ENCODE measurements at regions not wholly inside any gene's neighbourhood (a gene's known extent, or its start where the extent isn't known, plus 50 kb on each side); places are given as distances from the start of the nearest gene placed in this dataset.

DNA sequence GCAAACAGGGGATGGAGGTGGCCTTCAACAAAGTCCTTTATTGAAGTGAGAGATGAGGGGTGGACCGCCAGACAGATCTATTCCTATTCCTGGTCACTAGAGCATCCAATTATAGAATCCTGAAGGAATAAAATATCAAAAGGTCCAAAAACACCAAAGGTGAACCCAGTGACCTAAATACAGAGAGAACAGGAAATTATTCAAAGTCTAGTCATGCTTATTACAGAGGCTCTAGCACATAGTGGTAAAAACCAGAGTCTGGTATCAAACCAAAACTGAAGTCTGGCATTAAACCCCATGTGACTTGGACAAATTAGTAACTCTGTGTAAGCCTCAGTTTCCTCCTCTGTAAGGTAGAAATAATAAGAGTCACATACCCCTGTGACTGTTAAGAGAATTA lies 100.5 kb upstream of the SNX2 start:
- no peaks in the 10 kb centered on the region for H3K9me3 ChIP-seq (ENCODE audit: control insufficient read depth, low read depth, low read length)
- H3K27me3 Mint-ChIP-seq (ENCODE audit: low read depth) = no peaks in the 10 kb centered on the region
- H3K56ac ChIP-seq (ENCODE audit: insufficient read length, low read depth, low read length) = no peak overlapping the region
- H3K4me2 ChIP-seq (ENCODE audit: insufficient read depth, insufficient read length, low read length) = no peak overlapping the region
- H4K8ac ChIP-seq (replicated peaks; ENCODE audit: insufficient read length, low read depth, low read length) = no peak overlapping the region
- H2AK5ac ChIP-seq (ENCODE audit: insufficient read length, low read length) = no peak overlapping the region
- H4K5ac ChIP-seq (ENCODE audit: insufficient read length, low read depth, low read length) = no peak overlapping the region
- no peaks in the 10 kb centered on the region for H3K79me2 ChIP-seq (ENCODE audit: insufficient read depth, low read length)
- no peaks in the 10 kb centered on the region for H3K4me1 Mint-ChIP-seq
- H2BK120ac ChIP-seq (ENCODE audit: low read depth, low read length, poor library complexity, severe bottlenecking) = no peak overlapping the region
- H2BK12ac ChIP-seq (ENCODE audit: insufficient read length, low read depth, low read length) = no peak overlapping the region
- no peaks in the 10 kb centered on the region for H3K4me1 ChIP-seq (ENCODE audit: insufficient read depth, low read length)
- no peak overlapping the region for H3K27ac ChIP-seq (ENCODE audit: insufficient read length, low read depth, low read length)
- no peaks in the 10 kb centered on the region; a peak in 1 of 7 replicates for H3K36me3 Mint-ChIP-seq (ENCODE audit: insufficient read depth in 1 of 3, low read depth in 3 of 3)
- DNase-seq = no peak
- no peaks in the 10 kb centered on the region for H4K20me1 ChIP-seq (ENCODE audit: control insufficient read depth, insufficient read depth, insufficient read length)
- H4K91ac ChIP-seq (ENCODE audit: insufficient read length, low read depth, low read length) = no peak overlapping the region
- H3K23ac ChIP-seq (ENCODE audit: insufficient read length, low read depth, low read length) = no peak overlapping the region
- WGBS (ENCODE audit: extremely low coverage, insufficient read length, low lambda C conversion rate) = no CpG with 5 or more reads among the region's 1 CpG
- H2BK20ac ChIP-seq (ENCODE audit: low read depth, low read length, poor library complexity, severe bottlenecking) = no peak overlapping the region
- no peak overlapping the region for H3T11ph ChIP-seq (ENCODE audit: low read length)
- no peak overlapping the region for H3K14ac ChIP-seq (ENCODE audit: insufficient read depth, low read length)
- H2AFZ ChIP-seq (ENCODE audit: low read length) = no peak overlapping the region
- no peak overlapping the region for H3K9ac ChIP-seq (ENCODE audit: extremely low read depth, insufficient read length, low read length)
- no peak overlapping the region for H3K4me3 Mint-ChIP-seq
- no peak overlapping the region for H3K18ac ChIP-seq (ENCODE audit: insufficient read length, low read depth, low read length)
- H3K9me3 Mint-ChIP-seq = peaks cover 2% of the 10 kb centered on the region in 2 experiments; a peak in 3 of 5 replicates
- TF ChIP-seq, protein P1, sequence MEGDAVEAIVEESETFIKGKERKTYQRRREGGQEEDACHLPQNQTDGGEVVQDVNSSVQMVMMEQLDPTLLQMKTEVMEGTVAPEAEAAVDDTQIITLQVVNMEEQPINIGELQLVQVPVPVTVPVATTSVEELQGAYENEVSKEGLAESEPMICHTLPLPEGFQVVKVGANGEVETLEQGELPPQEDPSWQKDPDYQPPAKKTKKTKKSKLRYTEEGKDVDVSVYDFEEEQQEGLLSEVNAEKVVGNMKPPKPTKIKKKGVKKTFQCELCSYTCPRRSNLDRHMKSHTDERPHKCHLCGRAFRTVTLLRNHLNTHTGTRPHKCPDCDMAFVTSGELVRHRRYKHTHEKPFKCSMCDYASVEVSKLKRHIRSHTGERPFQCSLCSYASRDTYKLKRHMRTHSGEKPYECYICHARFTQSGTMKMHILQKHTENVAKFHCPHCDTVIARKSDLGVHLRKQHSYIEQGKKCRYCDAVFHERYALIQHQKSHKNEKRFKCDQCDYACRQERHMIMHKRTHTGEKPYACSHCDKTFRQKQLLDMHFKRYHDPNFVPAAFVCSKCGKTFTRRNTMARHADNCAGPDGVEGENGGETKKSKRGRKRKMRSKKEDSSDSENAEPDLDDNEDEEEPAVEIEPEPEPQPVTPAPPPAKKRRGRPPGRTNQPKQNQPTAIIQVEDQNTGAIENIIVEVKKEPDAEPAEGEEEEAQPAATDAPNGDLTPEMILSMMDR (conservative IDR thresholded peaks at IDR 0.05) = no peak
- no peak overlapping the region for H2BK5ac ChIP-seq (ENCODE audit: insufficient read length, low read length)
- H3K23me2 ChIP-seq (ENCODE audit: insufficient read length, low read depth, low read length, poor library complexity, severe bottlenecking) = no peaks in the 10 kb centered on the region
- no peaks in the 10 kb centered on the region for H3K27me3 ChIP-seq (ENCODE audit: insufficient read depth, low read length)
- H3K4ac ChIP-seq (ENCODE audit: low read depth, low read length) = no peak overlapping the region
- H3K79me1 ChIP-seq (ENCODE audit: insufficient read depth, low read depth, low read length, poor library complexity, severe bottlenecking) = no peaks in the 10 kb centered on the region
- H3K27ac Mint-ChIP-seq = no peak overlapping the region
- no peak overlapping the region for H2BK15ac ChIP-seq (ENCODE audit: low read depth, low read length)

Measured in H9 (cell line).